ENCODE measurements at regions not wholly inside any gene's neighbourhood (a gene's known extent, or its start where the extent isn't known, plus 50 kb on each side); places are given as distances from the start of the nearest gene placed in this dataset.
"Not testable (repeated sequence)": the region's sequence is repeated elsewhere in the genome, so short reads cannot be mapped to it uniquely, and the experiment has no call there.

- H3K4me1 ChIP-seq (ENCODE audit: control insufficient read depth, insufficient read depth, low read length); H3K9ac ChIP-seq (ENCODE audit: low read length); H3K27me3 ChIP-seq (ENCODE audit: control insufficient read depth, insufficient read depth, low read length); H3K4me3 ChIP-seq (ENCODE audit: low read length); H3K36me3 ChIP-seq (ENCODE audit: control insufficient read depth, insufficient read depth, low read length); H3K27ac ChIP-seq (ENCODE audit: low read depth, low read length): not testable (repeated sequence)
These were observed 200.2 kb downstream of the NPIPA8 start for GRCh38 chr16:18136288-18136687.

DNA sequence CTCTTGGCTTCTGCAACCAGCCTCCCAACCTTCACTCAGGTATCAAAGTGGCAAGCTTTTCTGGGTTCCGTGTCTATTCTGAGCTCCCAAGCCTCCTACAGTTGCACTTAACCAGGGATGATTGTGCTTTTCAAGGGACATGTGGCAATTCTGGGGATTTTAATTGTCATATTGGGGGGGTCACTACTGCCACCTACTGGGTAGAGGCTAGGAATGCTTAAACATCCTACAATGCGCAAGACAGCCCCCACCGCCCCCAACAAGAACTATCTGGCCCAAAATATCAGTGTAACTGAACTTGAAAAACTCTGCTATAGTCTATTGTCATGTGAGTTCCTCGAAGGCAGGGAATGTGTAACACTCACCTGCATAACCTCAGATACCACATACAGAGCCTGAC, 201.5 kb downstream of the NPIPA8 start:
- not testable (repeated sequence) for H3K27me3 ChIP-seq (ENCODE audit: control insufficient read depth, insufficient read depth, low read length); H3K36me3 ChIP-seq (ENCODE audit: control insufficient read depth, insufficient read depth, low read length); H3K27ac ChIP-seq (ENCODE audit: low read depth, low read length); H3K4me3 ChIP-seq (ENCODE audit: low read length); H3K9ac ChIP-seq (ENCODE audit: low read length); H3K4me1 ChIP-seq (ENCODE audit: control insufficient read depth, insufficient read depth, low read length)

DNA sequence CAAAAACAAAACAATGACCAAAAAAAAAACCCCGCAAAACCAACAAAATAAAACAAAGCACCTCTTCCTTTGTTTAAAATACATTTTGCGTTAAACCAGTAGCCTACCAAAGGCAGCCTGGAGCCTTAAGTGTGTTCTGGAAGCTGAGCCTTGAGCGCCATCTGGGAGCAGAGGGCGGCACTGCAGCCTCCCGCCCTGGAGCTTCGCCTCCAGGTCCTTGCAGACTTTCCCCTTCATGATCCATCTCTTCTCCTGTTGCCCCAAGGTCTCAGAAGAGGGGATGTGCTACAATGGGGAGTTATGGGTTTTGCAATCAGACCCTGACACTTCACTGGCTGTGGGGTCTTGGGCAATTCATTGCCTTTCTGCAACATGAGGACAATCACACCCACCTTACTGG, 204.9 kb downstream of the NPIPA8 start:
- not testable (repeated sequence) for H3K4me1 ChIP-seq (ENCODE audit: control insufficient read depth, insufficient read depth, low read length); H3K36me3 ChIP-seq (ENCODE audit: control insufficient read depth, insufficient read depth, low read length); H3K27me3 ChIP-seq (ENCODE audit: control insufficient read depth, insufficient read depth, low read length); H3K9ac ChIP-seq (ENCODE audit: low read length); H3K4me3 ChIP-seq (ENCODE audit: low read length); H3K27ac ChIP-seq (ENCODE audit: low read depth, low read length)

DNA sequence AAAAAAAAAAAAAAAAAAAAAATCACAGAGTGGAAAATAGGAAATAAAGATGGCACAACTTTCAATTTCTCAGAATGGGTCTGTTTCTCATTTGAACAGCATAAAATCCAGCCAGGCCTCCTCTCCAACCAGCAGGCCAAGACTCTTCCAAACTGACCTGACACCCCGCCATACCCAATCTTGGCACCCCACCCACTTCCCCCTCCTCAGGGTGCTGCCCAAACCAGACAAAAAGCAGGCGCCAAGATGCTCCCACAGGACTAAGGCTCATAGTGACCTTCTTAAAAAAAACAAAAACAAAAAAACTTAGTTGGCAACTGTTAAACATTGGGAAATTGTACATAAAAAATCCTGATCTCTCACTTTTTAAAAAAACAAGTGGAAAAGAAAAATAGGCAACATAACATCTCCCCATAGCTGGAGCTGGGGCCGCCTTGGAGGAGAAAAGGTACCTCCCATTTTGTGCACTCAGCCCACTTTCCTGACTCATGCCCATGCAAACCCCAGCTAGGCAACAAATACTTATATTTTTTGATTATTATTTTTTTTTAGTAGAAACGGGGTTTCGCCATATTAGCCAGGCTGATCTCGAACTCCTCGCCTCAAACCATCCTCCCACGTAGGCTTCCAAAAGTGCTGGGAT, 205.9 kb downstream of the NPIPA8 start:
- not testable (repeated sequence) for H3K27me3 ChIP-seq (ENCODE audit: control insufficient read depth, insufficient read depth, low read length); H3K4me3 ChIP-seq (ENCODE audit: low read length); H3K27ac ChIP-seq (ENCODE audit: low read depth, low read length); H3K9ac ChIP-seq (ENCODE audit: low read length); H3K36me3 ChIP-seq (ENCODE audit: control insufficient read depth, insufficient read depth, low read length); H3K4me1 ChIP-seq (ENCODE audit: control insufficient read depth, insufficient read depth, low read length)

DNA sequence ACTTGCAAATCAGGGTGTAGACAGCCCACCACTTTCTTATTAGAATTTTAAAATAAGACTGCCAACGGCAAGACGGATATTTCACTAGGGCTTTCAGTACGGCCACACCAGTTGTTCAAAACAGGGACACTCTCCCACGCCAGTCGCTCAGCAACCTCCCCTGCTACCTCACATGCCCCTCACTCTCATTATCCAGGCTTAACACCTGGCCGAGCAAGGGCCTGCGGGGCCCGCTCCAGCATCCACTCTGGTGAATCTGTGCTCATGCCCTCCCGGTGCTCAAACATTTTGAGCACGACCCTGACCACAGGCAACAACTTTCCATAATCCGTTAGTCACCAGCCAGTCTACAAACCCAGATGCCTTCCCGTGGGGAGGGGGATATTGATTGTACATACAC, 209.5 kb downstream of the NPIPA8 start:
- H3K4me1 ChIP-seq (ENCODE audit: control insufficient read depth, insufficient read depth, low read length); H3K27me3 ChIP-seq (ENCODE audit: control insufficient read depth, insufficient read depth, low read length); H3K27ac ChIP-seq (ENCODE audit: low read depth, low read length); H3K4me3 ChIP-seq (ENCODE audit: low read length); H3K36me3 ChIP-seq (ENCODE audit: control insufficient read depth, insufficient read depth, low read length); H3K9ac ChIP-seq (ENCODE audit: low read length): not testable (repeated sequence)

DNA sequence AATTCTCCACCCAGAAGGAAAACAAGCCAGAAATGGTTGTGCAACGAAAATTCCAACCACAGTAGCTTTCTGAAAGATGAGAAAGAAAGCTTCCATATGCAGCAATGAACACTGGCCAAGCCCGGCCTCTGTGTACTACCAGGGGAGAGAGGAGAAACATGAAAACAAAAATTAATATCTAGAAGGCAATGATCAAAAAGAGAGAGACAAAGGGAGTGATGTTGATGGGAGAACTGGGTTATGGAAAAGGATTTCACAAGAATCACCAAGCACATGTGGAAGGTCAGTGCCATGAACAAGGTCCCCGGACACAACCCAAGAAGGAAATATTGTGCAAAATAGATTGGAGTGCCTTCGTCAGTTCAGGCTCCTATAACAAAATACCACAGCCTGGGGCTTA, 217.4 kb downstream of the NPIPA8 start:
- not testable (repeated sequence) for H3K27me3 ChIP-seq (ENCODE audit: control insufficient read depth, insufficient read depth, low read length); H3K4me3 ChIP-seq (ENCODE audit: low read length); H3K36me3 ChIP-seq (ENCODE audit: control insufficient read depth, insufficient read depth, low read length); H3K27ac ChIP-seq (ENCODE audit: low read depth, low read length); H3K4me1 ChIP-seq (ENCODE audit: control insufficient read depth, insufficient read depth, low read length); H3K9ac ChIP-seq (ENCODE audit: low read length)

DNA sequence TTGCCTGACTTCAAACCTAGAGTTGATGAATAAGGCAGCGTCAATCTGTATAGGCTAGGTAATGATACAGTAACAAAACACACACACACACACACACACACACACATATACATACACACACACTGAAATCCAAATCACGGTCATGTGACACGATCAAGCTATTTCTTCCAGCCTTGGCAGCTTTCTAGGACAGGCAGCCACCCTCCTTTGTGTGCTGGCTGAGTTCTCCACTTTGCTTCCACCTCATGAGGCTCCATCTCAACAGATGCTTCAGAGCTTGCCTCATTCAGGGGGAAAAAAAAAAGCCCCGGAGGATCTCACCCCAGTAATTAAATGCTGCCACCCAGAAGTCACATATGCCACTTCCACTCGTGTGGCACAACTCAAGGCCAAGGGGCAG, 217.9 kb downstream of the NPIPA8 start:
- not testable (repeated sequence) for H3K27ac ChIP-seq (ENCODE audit: low read depth, low read length)

DNA sequence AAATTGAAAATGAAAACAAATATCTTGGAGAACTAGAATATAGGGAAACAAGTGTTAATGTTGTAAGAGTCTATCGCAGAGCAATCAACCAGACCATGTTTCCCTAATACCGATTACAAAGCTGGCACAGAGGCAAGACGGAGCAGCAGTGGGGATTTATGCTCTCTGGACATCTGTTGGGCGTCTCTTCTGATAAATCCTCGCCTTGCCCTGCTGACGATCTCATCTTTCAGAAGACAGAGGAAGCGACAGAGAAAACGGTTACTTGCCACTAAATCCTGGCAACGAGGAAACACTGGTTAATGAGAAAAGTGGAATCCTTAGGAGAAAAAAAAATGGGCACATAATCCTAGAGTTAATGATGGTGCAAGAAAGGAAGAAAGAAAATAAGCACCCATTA, 218.5 kb downstream of the NPIPA8 start:
- not testable (repeated sequence) for H3K9ac ChIP-seq (ENCODE audit: low read length); H3K4me3 ChIP-seq (ENCODE audit: low read length); H3K27ac ChIP-seq (ENCODE audit: low read depth, low read length); H3K4me1 ChIP-seq (ENCODE audit: control insufficient read depth, insufficient read depth, low read length); H3K36me3 ChIP-seq (ENCODE audit: control insufficient read depth, insufficient read depth, low read length); H3K27me3 ChIP-seq (ENCODE audit: control insufficient read depth, insufficient read depth, low read length)

More for the DNA sequence above, 217.9 kb downstream of the NPIPA8 start:
- not testable (repeated sequence) for H3K4me3 ChIP-seq (ENCODE audit: low read length); H3K9ac ChIP-seq (ENCODE audit: low read length); H3K36me3 ChIP-seq (ENCODE audit: control insufficient read depth, insufficient read depth, low read length); H3K27me3 ChIP-seq (ENCODE audit: control insufficient read depth, insufficient read depth, low read length); H3K4me1 ChIP-seq (ENCODE audit: control insufficient read depth, insufficient read depth, low read length)

GRCh38 chr16:18104412-18104811, 232.1 kb downstream of the NPIPA8 start:
- not testable (repeated sequence) for H3K27ac ChIP-seq (ENCODE audit: low read depth, low read length); H3K27me3 ChIP-seq (ENCODE audit: control insufficient read depth, insufficient read depth, low read length); H3K4me1 ChIP-seq (ENCODE audit: control insufficient read depth, insufficient read depth, low read length); H3K36me3 ChIP-seq (ENCODE audit: control insufficient read depth, insufficient read depth, low read length); H3K9ac ChIP-seq (ENCODE audit: low read length); H3K4me3 ChIP-seq (ENCODE audit: low read length)

DNA sequence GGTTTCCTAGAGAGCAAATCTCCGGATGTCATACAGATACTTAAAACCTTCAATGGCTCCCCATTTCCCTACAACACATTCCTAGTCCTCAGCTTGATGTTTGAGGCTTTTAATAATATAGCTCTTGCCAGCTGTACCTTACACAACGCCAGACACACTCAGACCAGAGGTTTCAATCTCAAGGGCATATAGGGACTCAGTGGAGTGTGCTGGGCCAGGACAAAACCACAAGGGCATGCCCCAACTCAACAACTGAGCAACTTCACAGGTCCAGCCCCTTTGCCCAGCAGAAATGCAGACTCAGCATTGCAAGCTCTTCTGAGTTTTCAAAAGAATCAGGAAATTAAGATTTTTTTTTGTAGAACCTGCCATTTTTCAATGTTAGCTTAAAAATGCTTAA, 235.5 kb downstream of the NPIPA8 start:
- not testable (repeated sequence) for H3K4me1 ChIP-seq (ENCODE audit: control insufficient read depth, insufficient read depth, low read length); H3K9ac ChIP-seq (ENCODE audit: low read length); H3K4me3 ChIP-seq (ENCODE audit: low read length); H3K27me3 ChIP-seq (ENCODE audit: control insufficient read depth, insufficient read depth, low read length); H3K36me3 ChIP-seq (ENCODE audit: control insufficient read depth, insufficient read depth, low read length); H3K27ac ChIP-seq (ENCODE audit: low read depth, low read length)

DNA sequence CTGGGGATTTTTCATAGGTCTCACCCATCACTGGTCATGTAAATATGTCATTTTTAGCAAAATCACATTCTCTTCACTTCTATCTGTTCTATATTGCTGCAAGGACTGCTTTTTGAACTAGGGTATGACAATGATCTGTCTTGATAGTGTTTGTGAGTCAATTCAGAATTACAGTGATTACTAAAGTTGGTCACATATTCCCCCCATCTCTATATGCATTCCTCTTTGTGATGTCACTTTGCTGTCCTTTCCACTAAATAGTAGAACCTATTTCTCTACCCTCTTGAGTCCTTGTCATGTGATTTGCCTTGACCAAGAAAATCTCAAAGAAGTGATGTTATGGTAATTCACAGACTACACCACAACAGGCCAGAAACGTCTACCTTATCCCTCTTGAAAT, 243.9 kb downstream of the NPIPA8 start:
- H3K27me3 ChIP-seq (ENCODE audit: control insufficient read depth, insufficient read depth, low read length); H3K27ac ChIP-seq (ENCODE audit: low read depth, low read length); H3K36me3 ChIP-seq (ENCODE audit: control insufficient read depth, insufficient read depth, low read length); H3K9ac ChIP-seq (ENCODE audit: low read length); H3K4me1 ChIP-seq (ENCODE audit: control insufficient read depth, insufficient read depth, low read length); H3K4me3 ChIP-seq (ENCODE audit: low read length): not testable (repeated sequence)

- H3K9ac ChIP-seq (ENCODE audit: low read length); H3K4me1 ChIP-seq (ENCODE audit: control insufficient read depth, insufficient read depth, low read length); H3K27ac ChIP-seq (ENCODE audit: low read depth, low read length); H3K36me3 ChIP-seq (ENCODE audit: control insufficient read depth, insufficient read depth, low read length); H3K4me3 ChIP-seq (ENCODE audit: low read length); H3K27me3 ChIP-seq (ENCODE audit: control insufficient read depth, insufficient read depth, low read length): not testable (repeated sequence)
These were observed 255.7 kb downstream of the NPIPA8 start for GRCh38 chr16:18080658-18081363.

DNA sequence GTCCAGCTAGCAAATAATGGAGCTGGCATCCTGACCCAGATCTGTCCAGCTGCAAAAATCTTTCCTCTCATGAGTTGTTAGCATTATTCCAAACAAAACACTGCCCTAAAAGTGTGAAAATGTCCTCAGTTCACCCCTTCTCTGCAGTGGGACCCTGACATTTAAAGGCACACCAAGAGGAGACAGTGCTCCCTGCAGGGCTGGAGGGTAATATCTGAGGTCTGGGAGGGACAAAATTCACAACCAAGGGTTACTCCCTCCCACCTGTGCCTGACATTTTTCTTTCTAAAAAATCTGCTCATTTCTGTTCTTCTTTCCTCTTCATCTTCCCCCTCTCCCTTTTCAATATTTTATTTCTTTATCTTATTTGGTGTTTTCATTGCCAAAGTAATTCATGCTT, 258.6 kb downstream of the NPIPA8 start:
- H3K9ac ChIP-seq (ENCODE audit: low read length); H3K4me3 ChIP-seq (ENCODE audit: low read length); H3K4me1 ChIP-seq (ENCODE audit: control insufficient read depth, insufficient read depth, low read length); H3K27ac ChIP-seq (ENCODE audit: low read depth, low read length); H3K36me3 ChIP-seq (ENCODE audit: control insufficient read depth, insufficient read depth, low read length); H3K27me3 ChIP-seq (ENCODE audit: control insufficient read depth, insufficient read depth, low read length): not testable (repeated sequence)
